Stimulated activated naive B cell treated with anti-CD40 and anti-IgM and Interleukin-4, amounts not matched to agents 10 μg/mL and 1 μg/mL and 100 μg/mL, for 72 hours (primary cell): ENCODE measurements at regions not wholly inside any gene's neighbourhood (a gene's known extent, or its start where the extent isn't known, plus 50 kb on each side); places are given as distances from the start of the nearest gene placed in this dataset.

ENCODE experiments used
- ATAC-seq, 2 donors: fragments of 150-1000 bp; cut with Tn5 transposase; replicated peaks; 2 replicates each; pipeline ENCODE4 v1.10.0; 2021; ENCODE audit warnings: moderate library complexity in 1 of 2
- DNase-seq: peaks from one replicate; pipeline ENCODE4 v3.0.0; 2021
- H3K27ac Mint-ChIP-seq: one replicate; pipeline ENCODE4 v1.8.0; 2022; ENCODE audit warnings: mild to moderate bottlenecking, mixed read lengths
- H3K27me3 Mint-ChIP-seq, 2 donors: one replicate each; pipeline ENCODE4 v1.8.0; 2022; ENCODE audit warnings: mixed read lengths in 2 of 2
- H3K36me3 Mint-ChIP-seq, 2 donors: one replicate each; pipeline ENCODE4 v1.8.0; 2022; ENCODE audit warnings: mixed read lengths in 2 of 2, mild to moderate bottlenecking in 1 of 2
- H3K4me1 Mint-ChIP-seq, 2 donors: one replicate each; pipeline ENCODE4 v1.8.0; 2022; ENCODE audit warnings: mixed read lengths in 2 of 2, mild to moderate bottlenecking in 1 of 2
- H3K4me3 Mint-ChIP-seq, 2 donors: one replicate each; pipeline ENCODE4 v1.8.0; 2022; ENCODE audit warnings: mild to moderate bottlenecking in 2 of 2, mixed read lengths in 2 of 2, moderate library complexity in 1 of 2
- H3K9me3 Mint-ChIP-seq, 2 donors: one replicate each; pipeline ENCODE4 v1.8.0; 2022; ENCODE audit warnings: mixed read lengths in 2 of 2, mild to moderate bottlenecking in 1 of 2

- Mint-ChIP-seq H3K36me3 (no peaks in the 10 kb centered on the region), H3K27me3 (peaks cover 6 to 9% of the 10 kb centered on the region in 2 donors), H3K4me1 (peaks cover 12 to 31% of the 10 kb centered on the region in 2 donors), H3K9me3 (no peaks in the 10 kb centered on the region), H3K4me3 (no peak overlapping the region), H3K27ac (no peak overlapping the region)
- DNase-seq: no peak
- no peak for ATAC-seq
These were observed 234.8 kb downstream of the BCOR start for GRCh38 chrX:39862963-39863362.

- no peak overlapping the region for H3K27ac Mint-ChIP-seq
- H3K36me3 Mint-ChIP-seq: no peaks in the 10 kb centered on the region
- H3K4me3 Mint-ChIP-seq: no peak overlapping the region
- peaks cover under 1 to 11% of the 10 kb centered on the region in 2 donors for H3K4me1 Mint-ChIP-seq
- DNase-seq (no peak), ATAC-seq (no peak)
- H3K27me3 Mint-ChIP-seq: peaks cover 6 to 26% of the 10 kb centered on the region in 2 donors
- H3K9me3 Mint-ChIP-seq: no peaks in the 10 kb centered on the region
These were observed 231.5 kb downstream of the BCOR start for GRCh38 chrX:39866229-39866628.

GRCh38 chrX:39869846-39870601 lies 227.7 kb downstream of the BCOR start:
- H3K27me3 Mint-ChIP-seq: peaks cover 8 to 35% of the 10 kb centered on the region in 2 donors
- H3K4me1 Mint-ChIP-seq: peaks cover 8 to 18% of the 10 kb centered on the region in 2 donors
- no peak overlapping the region for H3K4me3 Mint-ChIP-seq
- no peaks in the 10 kb centered on the region for H3K9me3 Mint-ChIP-seq
- H3K27ac Mint-ChIP-seq: no peak overlapping the region
- ATAC-seq (no peak), DNase-seq (no peak)
- no peaks in the 10 kb centered on the region for H3K36me3 Mint-ChIP-seq

- no peak overlapping the region for H3K27ac Mint-ChIP-seq
- DNase-seq (no peak), ATAC-seq (no peak)
- no peak overlapping the region for H3K4me3 Mint-ChIP-seq
- no peaks in the 10 kb centered on the region for H3K9me3 Mint-ChIP-seq
- H3K27me3 Mint-ChIP-seq: peaks cover 16 to 49% of the 10 kb centered on the region in 2 donors
- H3K36me3 Mint-ChIP-seq: no peaks in the 10 kb centered on the region
- H3K4me1 Mint-ChIP-seq: peaks cover 8 to 19% of the 10 kb centered on the region in 2 donors
These were observed 226.1 kb downstream of the BCOR start for GRCh38 chrX:39871648-39872047.

- ATAC-seq (no peak), DNase-seq (no peak)
- H3K4me1 Mint-ChIP-seq: peaks cover 8 to 19% of the 10 kb centered on the region in 2 donors
- H3K27ac Mint-ChIP-seq: no peak overlapping the region
- H3K9me3 Mint-ChIP-seq: no peaks in the 10 kb centered on the region
- no peaks in the 10 kb centered on the region for H3K36me3 Mint-ChIP-seq
- peaks cover 14 to 45% of the 10 kb centered on the region in 2 donors for H3K27me3 Mint-ChIP-seq
- H3K4me3 Mint-ChIP-seq: no peak overlapping the region
These were observed 224.6 kb downstream of the BCOR start for GRCh38 chrX:39873117-39873516.

- Mint-ChIP-seq H3K27me3 (peaks cover 14 to 36% of the 10 kb centered on the region in 2 donors), H3K4me1 (peaks cover 8 to 19% of the 10 kb centered on the region in 2 donors), H3K27ac (peak overlapping the region; percentile 87), H3K36me3 (no peaks in the 10 kb centered on the region), H3K9me3 (no peaks in the 10 kb centered on the region), H3K4me3 (no peak overlapping the region)
- peak; percentile 69 for DNase-seq
- ATAC-seq: peak; percentile 96
These were observed 223.4 kb downstream of the BCOR start for GRCh38 chrX:39874202-39874816.

GRCh38 chrX:39875834-39876628 lies 221.7 kb downstream of the BCOR start:
- no peak for DNase-seq
- Mint-ChIP-seq H3K27ac (no peak overlapping the region), H3K4me1 (peaks cover 8 to 13% of the 10 kb centered on the region in 2 donors), H3K4me3 (no peak overlapping the region), H3K36me3 (no peaks in the 10 kb centered on the region), H3K9me3 (no peaks in the 10 kb centered on the region), H3K27me3 (peaks cover 14 to 30% of the 10 kb centered on the region in 2 donors)
- ATAC-seq: no peak

- Mint-ChIP-seq H3K9me3 (peaks cover 0 to under 1% of the 10 kb centered on the region in 2 donors), H3K27ac (no peak overlapping the region)
These were observed 219.9 kb downstream of the BCOR start for GRCh38 chrX:39877905-39878304.

GRCh38 chrX:39883666-39884065 lies 214.1 kb downstream of the BCOR start:
- DNase-seq (no peak), ATAC-seq (peak; percentile 74 to 90)
- Mint-ChIP-seq H3K27me3 (peaks cover 0 to 6% of the 10 kb centered on the region in 2 donors), H3K27ac (no peak overlapping the region), H3K4me3 (no peak overlapping the region), H3K36me3 (peaks cover 5 to 7% of the 10 kb centered on the region in 2 donors), H3K4me1 (peaks cover 4 to 11% of the 10 kb centered on the region in 2 donors), H3K9me3 (peaks cover 9 to 10% of the 10 kb centered on the region in 2 donors)

More at GRCh38 chrX:39877905-39878304, 219.9 kb downstream of the BCOR start:
- Mint-ChIP-seq H3K36me3 (no peaks in the 10 kb centered on the region), H3K4me1 (peaks cover 6 to 13% of the 10 kb centered on the region in 2 donors), H3K27me3 (peaks cover 14 to 25% of the 10 kb centered on the region in 2 donors), H3K4me3 (no peak overlapping the region)
- DNase-seq: no peak
- ATAC-seq: no peak

GRCh38 chrX:39886282-39886681 lies 211.5 kb downstream of the BCOR start:
- DNase-seq (no peak), ATAC-seq (no peak)
- Mint-ChIP-seq H3K4me3 (no peak overlapping the region), H3K27ac (no peak overlapping the region), H3K4me1 (peaks cover 5 to 21% of the 10 kb centered on the region in 2 donors), H3K9me3 (peaks cover 9 to 14% of the 10 kb centered on the region in 2 donors), H3K36me3 (peaks cover 5 to 7% of the 10 kb centered on the region in 2 donors), H3K27me3 (peaks cover 0 to 6% of the 10 kb centered on the region in 2 donors)

GRCh38 chrX:39888730-39889129 lies 209.0 kb downstream of the BCOR start:
- ATAC-seq: no peak
- Mint-ChIP-seq H3K4me3 (no peak overlapping the region), H3K4me1 (peaks cover 11 to 34% of the 10 kb centered on the region in 2 donors), H3K36me3 (peaks cover 3 to 6% of the 10 kb centered on the region in 2 donors), H3K9me3 (peaks cover 3 to 7% of the 10 kb centered on the region in 2 donors), H3K27me3 (peaks cover 0 to 6% of the 10 kb centered on the region in 2 donors), H3K27ac (no peak overlapping the region)
- DNase-seq: no peak

GRCh38 chrX:39889704-39890103 lies 208.1 kb downstream of the BCOR start:
- ATAC-seq (no peak), DNase-seq (no peak)
- H3K4me3 Mint-ChIP-seq: no peak overlapping the region
- peaks cover 0 to 3% of the 10 kb centered on the region in 2 donors for H3K9me3 Mint-ChIP-seq
- H3K27ac Mint-ChIP-seq: no peak overlapping the region
- peaks cover 11 to 37% of the 10 kb centered on the region in 2 donors for H3K4me1 Mint-ChIP-seq
- H3K36me3 Mint-ChIP-seq: peaks cover 0 to under 1% of the 10 kb centered on the region in 2 donors
- peaks cover 0 to 6% of the 10 kb centered on the region in 2 donors for H3K27me3 Mint-ChIP-seq

- Mint-ChIP-seq H3K4me3 (no peak overlapping the region), H3K27ac (no peak overlapping the region), H3K27me3 (peaks cover 0 to 10% of the 10 kb centered on the region in 2 donors), H3K36me3 (no peaks in the 10 kb centered on the region), H3K4me1 (peaks cover 11 to 37% of the 10 kb centered on the region in 2 donors), H3K9me3 (peaks cover 0 to 3% of the 10 kb centered on the region in 2 donors)
- no peak for ATAC-seq
- no peak for DNase-seq
These were observed 207.0 kb downstream of the BCOR start for GRCh38 chrX:39890807-39891206.

- Mint-ChIP-seq H3K27me3 (peaks cover 5 to 16% of the 10 kb centered on the region in 2 donors), H3K4me1 (peaks cover 11 to 37% of the 10 kb centered on the region in 2 donors), H3K9me3 (peaks cover 0 to 3% of the 10 kb centered on the region in 2 donors), H3K27ac (no peak overlapping the region), H3K36me3 (no peaks in the 10 kb centered on the region), H3K4me3 (no peak overlapping the region)
- ATAC-seq: peak; percentile 59 to 63
- no peak for DNase-seq
These were observed 206.0 kb downstream of the BCOR start for GRCh38 chrX:39891781-39892180.
